Mucosa of stomach (tissue), 1 donor: ENCODE measurements at regions not wholly inside any gene's neighbourhood (a gene's known extent, or its start where the extent isn't known, plus 50 kb on each side); places are given as distances from the start of the nearest gene placed in this dataset.

Source experiments
- H3K27me3 ChIP-seq: one replicate; pipeline ENCODE4 v1.7.0; 2013; ENCODE audit warnings: mild to moderate bottlenecking, low read length; ENCODE audit not compliant: control insufficient read depth, insufficient read depth
- H3K36me3 ChIP-seq: one replicate; pipeline ENCODE4 v1.7.0; 2013; ENCODE audit warnings: low read length; ENCODE audit not compliant: control insufficient read depth, insufficient read depth
- H3K4me1 ChIP-seq: one replicate; pipeline ENCODE4 v1.7.0; 2013; ENCODE audit warnings: mild to moderate bottlenecking, low read length; ENCODE audit not compliant: control insufficient read depth, insufficient read depth
- H3K4me3 ChIP-seq: one replicate; pipeline ENCODE4 v1.7.0; 2013; ENCODE audit warnings: low read length
- H3K9ac ChIP-seq: one replicate; pipeline ENCODE4 v1.7.0; 2013; ENCODE audit warnings: mild to moderate bottlenecking, low read length, moderate library complexity
- H3K9me3 ChIP-seq: one replicate; pipeline ENCODE4 v1.7.0; 2013; ENCODE audit warnings: mild to moderate bottlenecking, low read length, moderate library complexity; ENCODE audit not compliant: control insufficient read depth
- donor health status: Pancreatic carcinoma.

- no peak overlapping the region for H3K4me3 ChIP-seq
- H3K9ac ChIP-seq, result no peak overlapping the region
- no peaks in the 10 kb centered on the region for H3K27me3 ChIP-seq
Observed at GRCh38 chr6:105621564-105622175, 218.8 kb upstream of the PREP start.

GRCh38 chr6:105620878-105621277 lies 218.0 kb upstream of the PREP start:
- Histone ChIP-seq H3K36me3 (no peaks in the 10 kb centered on the region), H3K27me3 (no peaks in the 10 kb centered on the region), H3K9ac (no peak overlapping the region), H3K9me3 (no peaks in the 10 kb centered on the region), H3K4me3 (no peak overlapping the region), H3K4me1 (no peaks in the 10 kb centered on the region)

More at GRCh38 chr6:105621564-105622175, 218.8 kb upstream of the PREP start:
- Histone ChIP-seq H3K9me3 (no peaks in the 10 kb centered on the region), H3K4me1 (no peaks in the 10 kb centered on the region), H3K36me3 (no peaks in the 10 kb centered on the region)

- no peak overlapping the region for H3K4me3 ChIP-seq
- H3K9ac ChIP-seq, result no peak overlapping the region
- no peaks in the 10 kb centered on the region for H3K36me3 ChIP-seq
- no peaks in the 10 kb centered on the region for H3K4me1 ChIP-seq
- H3K27me3 ChIP-seq, result no peaks in the 10 kb centered on the region
- H3K9me3 ChIP-seq, result no peaks in the 10 kb centered on the region
Observed at GRCh38 chr6:105619971-105620741, 217.3 kb upstream of the PREP start.

- Histone ChIP-seq H3K36me3 (no peaks in the 10 kb centered on the region), H3K9ac (no peak overlapping the region), H3K4me1 (no peaks in the 10 kb centered on the region), H3K27me3 (no peaks in the 10 kb centered on the region), H3K4me3 (no peak overlapping the region), H3K9me3 (no peaks in the 10 kb centered on the region)
Observed at GRCh38 chr6:105618247-105618646, 215.4 kb upstream of the PREP start.

GRCh38 chr6:105616521-105616920 lies 213.6 kb upstream of the PREP start:
- no peaks in the 10 kb centered on the region for H3K27me3 ChIP-seq
- H3K9me3 ChIP-seq, result no peaks in the 10 kb centered on the region
- no peak overlapping the region for H3K4me3 ChIP-seq
- no peaks in the 10 kb centered on the region for H3K4me1 ChIP-seq
- no peak overlapping the region for H3K9ac ChIP-seq
- no peaks in the 10 kb centered on the region for H3K36me3 ChIP-seq

GRCh38 chr6:105611606-105612005 lies 208.7 kb upstream of the PREP start:
- no peaks in the 10 kb centered on the region for H3K27me3 ChIP-seq
- H3K9me3 ChIP-seq, result no peaks in the 10 kb centered on the region
- H3K36me3 ChIP-seq, result no peaks in the 10 kb centered on the region
- no peak overlapping the region for H3K4me3 ChIP-seq
- H3K4me1 ChIP-seq, result no peaks in the 10 kb centered on the region
- H3K9ac ChIP-seq, result no peak overlapping the region

- Histone ChIP-seq H3K4me1 (no peaks in the 10 kb centered on the region), H3K36me3 (no peaks in the 10 kb centered on the region), H3K9me3 (no peaks in the 10 kb centered on the region), H3K9ac (no peak overlapping the region), H3K27me3 (no peaks in the 10 kb centered on the region), H3K4me3 (no peak overlapping the region)
Observed at GRCh38 chr6:105609375-105609991, 206.6 kb upstream of the PREP start.

GRCh38 chr6:105608711-105609374 lies 206.0 kb upstream of the PREP start:
- H3K4me3 ChIP-seq, result no peak overlapping the region
- no peak overlapping the region for H3K9ac ChIP-seq
- H3K27me3 ChIP-seq, result no peaks in the 10 kb centered on the region
- no peaks in the 10 kb centered on the region for H3K9me3 ChIP-seq
- H3K4me1 ChIP-seq, result no peaks in the 10 kb centered on the region
- H3K36me3 ChIP-seq, result no peaks in the 10 kb centered on the region

GRCh38 chr6:105607636-105608621 lies 205.0 kb upstream of the PREP start:
- H3K4me1 ChIP-seq, result no peaks in the 10 kb centered on the region
- no peak overlapping the region for H3K9ac ChIP-seq
- no peaks in the 10 kb centered on the region for H3K27me3 ChIP-seq
- H3K9me3 ChIP-seq, result no peaks in the 10 kb centered on the region
- no peaks in the 10 kb centered on the region for H3K36me3 ChIP-seq
- H3K4me3 ChIP-seq, result no peak overlapping the region

- Histone ChIP-seq H3K27me3 (no peaks in the 10 kb centered on the region), H3K9ac (no peak overlapping the region), H3K36me3 (no peaks in the 10 kb centered on the region)
Observed at GRCh38 chr6:105606831-105607463, 204.1 kb upstream of the PREP start.

GRCh38 chr6:105604587-105604884 lies 201.7 kb upstream of the PREP start:
- Histone ChIP-seq H3K9me3 (no peaks in the 10 kb centered on the region), H3K9ac (no peak overlapping the region), H3K36me3 (no peaks in the 10 kb centered on the region), H3K4me3 (no peak overlapping the region), H3K27me3 (no peaks in the 10 kb centered on the region), H3K4me1 (no peaks in the 10 kb centered on the region)

More at GRCh38 chr6:105606831-105607463, 204.1 kb upstream of the PREP start:
- Histone ChIP-seq H3K9me3 (no peaks in the 10 kb centered on the region), H3K4me3 (no peak overlapping the region), H3K4me1 (no peaks in the 10 kb centered on the region)
